Right lobe of liver (tissue), 4 donors: ENCODE measurements at regions not wholly inside any gene's neighbourhood (a gene's known extent, or its start where the extent isn't known, plus 50 kb on each side); places are given as distances from the start of the nearest gene placed in this dataset.

Source experiments
- POLR2A ChIP-seq: fragments of 450-650 bp; IDR thresholded peaks from one replicate; pipeline ENCODE4 v1.6.1; 2017; ENCODE audit warnings: antibody characterized with exemption, mild to moderate bottlenecking
- TF ChIP-seq, protein P1 (sequence below), 4 donors: fragments of 200-600 bp in 3 of 4; fragments of 450-650 bp in 1 of 4; IDR thresholded peaks; one replicate each; pipeline versions ENCODE4 v1.5.1 to v1.8.0; 2016 to 2022; ENCODE audit warnings: antibody characterized with exemption in 4 of 4, mild to moderate bottlenecking in 2 of 4
- donor health status: DM: no; HTN: no; CAD: no.
- donor health status: DM: no; HTN: no; CAD: no.
- donor health status: DM: no; HTN: yes; CAD: no.

DNA sequence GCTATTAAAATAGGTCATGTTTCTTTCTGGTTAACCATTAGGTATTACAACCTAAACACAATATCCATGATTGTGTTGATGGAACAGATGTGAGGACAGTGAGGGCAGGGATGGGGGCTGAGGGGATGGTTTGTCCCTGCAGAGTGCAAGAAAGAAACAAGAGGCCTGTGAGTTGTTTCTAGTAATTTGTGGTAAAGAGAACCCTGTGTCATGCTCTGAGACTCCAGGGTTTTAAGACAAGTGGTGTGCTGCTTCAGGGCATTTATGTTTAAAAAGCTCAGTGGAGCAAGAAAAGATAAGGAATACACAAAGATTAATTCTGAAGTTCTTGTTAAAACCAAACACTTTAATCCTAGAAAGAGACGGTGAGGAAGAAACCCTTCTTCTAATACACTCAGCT, 656.5 kb downstream of the TLE1 start:
- TF ChIP-seq, protein P1, sequence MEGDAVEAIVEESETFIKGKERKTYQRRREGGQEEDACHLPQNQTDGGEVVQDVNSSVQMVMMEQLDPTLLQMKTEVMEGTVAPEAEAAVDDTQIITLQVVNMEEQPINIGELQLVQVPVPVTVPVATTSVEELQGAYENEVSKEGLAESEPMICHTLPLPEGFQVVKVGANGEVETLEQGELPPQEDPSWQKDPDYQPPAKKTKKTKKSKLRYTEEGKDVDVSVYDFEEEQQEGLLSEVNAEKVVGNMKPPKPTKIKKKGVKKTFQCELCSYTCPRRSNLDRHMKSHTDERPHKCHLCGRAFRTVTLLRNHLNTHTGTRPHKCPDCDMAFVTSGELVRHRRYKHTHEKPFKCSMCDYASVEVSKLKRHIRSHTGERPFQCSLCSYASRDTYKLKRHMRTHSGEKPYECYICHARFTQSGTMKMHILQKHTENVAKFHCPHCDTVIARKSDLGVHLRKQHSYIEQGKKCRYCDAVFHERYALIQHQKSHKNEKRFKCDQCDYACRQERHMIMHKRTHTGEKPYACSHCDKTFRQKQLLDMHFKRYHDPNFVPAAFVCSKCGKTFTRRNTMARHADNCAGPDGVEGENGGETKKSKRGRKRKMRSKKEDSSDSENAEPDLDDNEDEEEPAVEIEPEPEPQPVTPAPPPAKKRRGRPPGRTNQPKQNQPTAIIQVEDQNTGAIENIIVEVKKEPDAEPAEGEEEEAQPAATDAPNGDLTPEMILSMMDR (IDR thresholded peaks at IDR 0.05) = no peak
- no peak for TF ChIP-seq POLR2A
